Stimulated activated CD4-positive, alpha-beta T cell treated with anti-CD3 and anti-CD28 coated beads, Interleukin-1b, Interleukin-23, amount 100 ng/mL, for 4 hours (primary cell): ENCODE measurements at regions not wholly inside any gene's neighbourhood (a gene's known extent, or its start where the extent isn't known, plus 50 kb on each side); places are given as distances from the start of the nearest gene placed in this dataset.
"Not testable (repeated sequence)": the region's sequence is repeated elsewhere in the genome, so short reads cannot be mapped to it uniquely, and the experiment has no call there.

ENCODE experiments used
- DNase-seq, 2 donors: peaks; one replicate each; pipeline ENCODE4 v3.0.0-alpha.2; 2020; ENCODE audit warnings: low read depth in 2 of 2

- DNase-seq, result no peak
These were observed 108.6 kb downstream of the ZMAT1 start for GRCh38 chrX:101823236-101823635.

- DNase-seq, result not testable (repeated sequence)
These were observed 114.1 kb downstream of the ZMAT1 start for GRCh38 chrX:101817739-101818138.

- DNase-seq, result no peak
These were observed 118.6 kb downstream of the ZMAT1 start for GRCh38 chrX:101813200-101813599.

- DNase-seq, result no peak
These were observed 128.4 kb downstream of the ZMAT1 start for GRCh38 chrX:101803451-101803850.

- DNase-seq, result peak; percentile 34 to 78
These were observed 132.4 kb downstream of the ZMAT1 start for GRCh38 chrX:101799387-101799786.

GRCh38 chrX:101787934-101788333 is 128.3 kb upstream of the ARMCX2 start:
- DNase-seq, result no peak

GRCh38 chrX:101785142-101785541 is 125.5 kb upstream of the ARMCX2 start:
- no peak for DNase-seq

- not testable (repeated sequence) for DNase-seq
These were observed 120.8 kb upstream of the ARMCX2 start for GRCh38 chrX:101780421-101780820.

- no peak for DNase-seq
These were observed 114.7 kb upstream of the ARMCX2 start for GRCh38 chrX:101774340-101774739.

GRCh38 chrX:101764538-101764937 is 104.9 kb upstream of the ARMCX2 start:
- DNase-seq, result no peak

GRCh38 chrX:101759000-101759399 is 99.3 kb upstream of the ARMCX2 start:
- no peak for DNase-seq

GRCh38 chrX:101750744-101751143 is 91.1 kb upstream of the ARMCX2 start:
- DNase-seq, result no peak

- no peak for DNase-seq
These were observed 89.8 kb upstream of the ARMCX2 start for GRCh38 chrX:101749436-101749835.

GRCh38 chrX:101745046-101745445 is 85.4 kb upstream of the ARMCX2 start:
- DNase-seq, result no peak

- no peak for DNase-seq
These were observed 84.4 kb upstream of the ARMCX2 start for GRCh38 chrX:101744085-101744484.

GRCh38 chrX:101740642-101741041 is 81.0 kb upstream of the ARMCX2 start:
- no peak for DNase-seq

GRCh38 chrX:101738867-101739266 is 79.2 kb upstream of the ARMCX2 start:
- DNase-seq, result not testable (repeated sequence)

GRCh38 chrX:101738411-101738810 is 78.8 kb upstream of the ARMCX2 start:
- DNase-seq, result not testable (repeated sequence)

- DNase-seq, result no peak
These were observed 77.0 kb upstream of the ARMCX2 start for GRCh38 chrX:101736651-101737050.

- no peak for DNase-seq
These were observed 73.2 kb upstream of the ARMCX2 start for GRCh38 chrX:101732870-101733269.

GRCh38 chrX:101729986-101730385 is 70.3 kb upstream of the ARMCX2 start:
- DNase-seq, result no peak
